B cell (primary cell): ENCODE measurements at regions not wholly inside any gene's neighbourhood (a gene's known extent, or its start where the extent isn't known, plus 50 kb on each side); places are given as distances from the start of the nearest gene placed in this dataset.
A peak's percentile ranks its signal among the peaks of the same experiment; 100 is the strongest.

Source experiments
- ATAC-seq: fragments of 200-7000 bp; cut with Tn5 transposase; one replicate; pipeline ENCODE4 v1.10.0; 2021; ENCODE audit warnings: low read depth, mild to moderate bottlenecking, moderate number of reproducible peaks, moderate library complexity
- CTCF ChIA-PET: fragments of 350-600 bp; sonication (Branson Sonifier 250); formaldehyde crosslinking; loops from one replicate; lab custom pipeline; 2021; ENCODE audit warnings: antibody characterized with exemption, inconsistent platforms; lab: Charles Lee
- POLR2A ChIA-PET: fragments of 350-600 bp; sonication (Branson Sonifier 250); formaldehyde crosslinking; loops from one replicate; lab custom pipeline; 2021; ENCODE audit warnings: antibody characterized with exemption; lab: Charles Lee
- DNase-seq: peaks from one replicate; pipeline ENCODE4 v3.0.0; 2013
- H2AFZ ChIP-seq: 2 replicates; pipeline ENCODE4 v1.6.1; 2012; ENCODE audit warnings: mild to moderate bottlenecking, low read depth, low read length; ENCODE audit not compliant: insufficient read depth, poor library complexity, severe bottlenecking
- H3K27ac ChIP-seq, 2 donors: 1 replicate in 1 of 2; 2 replicates in 1 of 2; pipeline ENCODE4 v1.5.1; 2012 to 2013; ENCODE audit warnings: low read length in 2 of 2, mild to moderate bottlenecking in 2 of 2, moderate library complexity in 1 of 2
- H3K27me3 ChIP-seq, 4 experiments: fragments of 200-600 bp in 1 of 4; sonication (generic) in 1 of 4; replicated peaks in 1 of 4; 1 replicate in 2 of 4; 2 replicates in 2 of 4; pipeline versions ENCODE4 v1.6.1 to v1.7.0; 2013 to 2016; ENCODE audit warnings: low read length in 3 of 4, mild to moderate bottlenecking in 2 of 4, mixed read lengths in 1 of 4, moderate library complexity in 1 of 4; ENCODE audit not compliant: insufficient read depth in 4 of 4, control insufficient read depth in 3 of 4; ENCODE audit errors: control extremely low read depth in 1 of 4
- H3K36me3 ChIP-seq, 2 experiments: replicated peaks in 1 of 2; 1 replicate in 1 of 2; 2 replicates in 1 of 2; pipeline versions ENCODE4 v1.6.1 to v1.7.1; 2013; ENCODE audit warnings: low read length in 1 of 2; ENCODE audit not compliant: insufficient read depth in 2 of 2, control insufficient read depth in 1 of 2; ENCODE audit errors: control extremely low read depth in 1 of 2, extremely low read depth in 1 of 2
- H3K4me1 ChIP-seq, 2 donors: fragments of 200-600 bp in 1 of 2; sonication (generic) in 1 of 2; 1 replicate in 1 of 2; 2 replicates in 1 of 2; pipeline versions ENCODE4 v1.5.1 to v1.6.1; 2013 to 2017; ENCODE audit warnings: low read length in 2 of 2; ENCODE audit not compliant: control insufficient read depth in 2 of 2, insufficient read depth in 2 of 2
- H3K4me2 ChIP-seq: replicated peaks from 2 replicates; pipeline ENCODE3; 2012; ENCODE audit warnings: mild to moderate bottlenecking, low read depth, low read length; ENCODE audit not compliant: poor library complexity, severe bottlenecking
- H3K4me3 ChIP-seq, 5 experiments: fragments of 200-600 bp in 1 of 5; sonication (generic) in 1 of 5; 1 replicate in 3 of 5; 2 replicates in 2 of 5; pipeline versions ENCODE4 v1.5.1 to v1.7.0; 2011 to 2016; ENCODE audit warnings: low read length in 4 of 5, mild to moderate bottlenecking in 4 of 5, low read depth in 2 of 5, control low read depth in 1 of 5, moderate library complexity in 1 of 5; ENCODE audit not compliant: insufficient read depth in 1 of 5; ENCODE audit errors: control extremely low read depth in 1 of 5, extremely low read depth in 1 of 5
- H3K79me2 ChIP-seq: fragments of 200-600 bp; sonication (generic); one replicate; pipeline ENCODE4 v1.6.0; 2016; ENCODE audit warnings: low read length; ENCODE audit not compliant: control insufficient read depth, insufficient read depth
- H3K9ac ChIP-seq: fragments of 200-600 bp; sonication (generic); 2 replicates; pipeline ENCODE4 v1.6.1; 2017; ENCODE audit warnings: mild to moderate bottlenecking, low read length, moderate library complexity
- H3K9me3 ChIP-seq, 3 donors: one replicate each; pipeline versions ENCODE4 v1.6.1 to v1.7.1; 2013; ENCODE audit warnings: low read length in 2 of 3; ENCODE audit not compliant: control insufficient read depth in 2 of 3, insufficient read depth in 1 of 3; ENCODE audit errors: control extremely low read depth in 1 of 3
- H4K20me1 ChIP-seq: 2 replicates; pipeline ENCODE4 v1.6.0; 2012; ENCODE audit warnings: mild to moderate bottlenecking, low read length; ENCODE audit not compliant: insufficient read depth, control insufficient read depth, poor library complexity, severe bottlenecking
- H3K27ac Mint-ChIP-seq: one replicate; pipeline ENCODE4 v1.8.0; 2021; ENCODE audit warnings: mixed read lengths
- H3K27me3 Mint-ChIP-seq: one replicate; pipeline ENCODE4 v1.8.0; 2021; ENCODE audit warnings: mixed read lengths
- H3K4me1 Mint-ChIP-seq: one replicate; pipeline ENCODE4 v1.8.0; 2021; ENCODE audit warnings: mixed read lengths
- H3K4me3 Mint-ChIP-seq: one replicate; pipeline ENCODE4 v1.8.0; 2021; ENCODE audit warnings: mixed read lengths
- H3K9me3 Mint-ChIP-seq: one replicate; pipeline ENCODE4 v1.8.0; 2022; ENCODE audit warnings: mixed read lengths; ENCODE audit not compliant: insufficient read depth
- EZH2 ChIP-seq: IDR thresholded peaks from 2 replicates; pipeline ENCODE4 v1.6.1; 2012; ENCODE audit warnings: borderline replicate concordance, low read depth, mild to moderate bottlenecking, moderate library complexity, low read length; ENCODE audit not compliant: insufficient read depth, poor library complexity, severe bottlenecking
- WGBS: methylation state at CpG from one replicate; pipeline ENCODE4 v1.1.5; 2013; ENCODE audit warnings: missing lambda C conversion rate; ENCODE audit not compliant: insufficient coverage; 5-methylcytosine and 5-hydroxymethylcytosine counted together
- intact Hi-C: fragments of 100-400 bp; cut with micrococcal nuclease; formaldehyde crosslinking; loops from one replicate; pipeline ENCODE4 v1.10.0; 2022
- TF ChIP-seq, protein P1 (sequence below): fragments of 200-600 bp; IDR thresholded peaks from one replicate; pipeline ENCODE4 v1.8.0; 2022; ENCODE audit warnings: antibody characterized with exemption, mild to moderate bottlenecking

DNA sequence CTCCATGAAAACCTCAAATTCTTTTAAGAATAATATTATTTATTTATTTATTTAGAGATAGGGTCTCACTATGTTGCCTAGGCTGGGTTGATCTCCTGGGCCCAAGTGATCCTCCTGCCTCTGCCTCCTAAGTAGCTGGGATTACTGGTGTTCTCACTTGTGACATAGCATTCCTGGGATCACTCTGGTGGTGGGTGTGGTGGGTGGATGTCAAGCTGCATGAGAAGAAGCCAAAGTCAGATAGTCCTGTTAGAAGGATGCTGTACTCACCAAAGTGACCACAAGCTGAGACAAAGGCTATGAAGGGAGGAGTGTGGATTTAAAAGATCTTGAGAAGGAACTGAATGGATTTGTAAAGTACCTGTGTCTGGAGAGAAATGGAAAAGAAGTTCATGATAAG is 87.9 kb upstream of the SPON1 start:
- H3K9ac ChIP-seq = no peak overlapping the region
- H3K4me2 ChIP-seq = no peak overlapping the region
- H3K27me3 ChIP-seq = peaks cover 0 to 9% (median 5%) of the 10 kb centered on the region in 4 experiments
- DNase-seq (no peak), ATAC-seq (no peak)
- no peaks in the 10 kb centered on the region for H4K20me1 ChIP-seq
- ChIA-PET POLR2A (no interaction called here), CTCF (no interaction called here)
- no peak overlapping the region for H3K27ac Mint-ChIP-seq
- H3K4me1 ChIP-seq = peaks cover 0 to 7% of the 10 kb centered on the region in 2 donors
- H3K79me2 ChIP-seq = no peaks in the 10 kb centered on the region
- TF ChIP-seq, protein P1, sequence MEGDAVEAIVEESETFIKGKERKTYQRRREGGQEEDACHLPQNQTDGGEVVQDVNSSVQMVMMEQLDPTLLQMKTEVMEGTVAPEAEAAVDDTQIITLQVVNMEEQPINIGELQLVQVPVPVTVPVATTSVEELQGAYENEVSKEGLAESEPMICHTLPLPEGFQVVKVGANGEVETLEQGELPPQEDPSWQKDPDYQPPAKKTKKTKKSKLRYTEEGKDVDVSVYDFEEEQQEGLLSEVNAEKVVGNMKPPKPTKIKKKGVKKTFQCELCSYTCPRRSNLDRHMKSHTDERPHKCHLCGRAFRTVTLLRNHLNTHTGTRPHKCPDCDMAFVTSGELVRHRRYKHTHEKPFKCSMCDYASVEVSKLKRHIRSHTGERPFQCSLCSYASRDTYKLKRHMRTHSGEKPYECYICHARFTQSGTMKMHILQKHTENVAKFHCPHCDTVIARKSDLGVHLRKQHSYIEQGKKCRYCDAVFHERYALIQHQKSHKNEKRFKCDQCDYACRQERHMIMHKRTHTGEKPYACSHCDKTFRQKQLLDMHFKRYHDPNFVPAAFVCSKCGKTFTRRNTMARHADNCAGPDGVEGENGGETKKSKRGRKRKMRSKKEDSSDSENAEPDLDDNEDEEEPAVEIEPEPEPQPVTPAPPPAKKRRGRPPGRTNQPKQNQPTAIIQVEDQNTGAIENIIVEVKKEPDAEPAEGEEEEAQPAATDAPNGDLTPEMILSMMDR = no peak
- no peak for TF ChIP-seq EZH2
- no peak overlapping the region for H3K4me3 ChIP-seq
- H2AFZ ChIP-seq = no peak overlapping the region
- H3K4me3 Mint-ChIP-seq = no peak overlapping the region
- H3K27me3 Mint-ChIP-seq = peaks cover 27% of the 10 kb centered on the region
- peaks cover 2% of the 10 kb centered on the region for H3K4me1 Mint-ChIP-seq
- no peaks in the 10 kb centered on the region for H3K36me3 ChIP-seq
- H3K27ac ChIP-seq = no peak overlapping the region
- H3K9me3 Mint-ChIP-seq = no peaks in the 10 kb centered on the region
- no peaks in the 10 kb centered on the region for H3K9me3 ChIP-seq
- intact Hi-C loops = no loop called here

DNA sequence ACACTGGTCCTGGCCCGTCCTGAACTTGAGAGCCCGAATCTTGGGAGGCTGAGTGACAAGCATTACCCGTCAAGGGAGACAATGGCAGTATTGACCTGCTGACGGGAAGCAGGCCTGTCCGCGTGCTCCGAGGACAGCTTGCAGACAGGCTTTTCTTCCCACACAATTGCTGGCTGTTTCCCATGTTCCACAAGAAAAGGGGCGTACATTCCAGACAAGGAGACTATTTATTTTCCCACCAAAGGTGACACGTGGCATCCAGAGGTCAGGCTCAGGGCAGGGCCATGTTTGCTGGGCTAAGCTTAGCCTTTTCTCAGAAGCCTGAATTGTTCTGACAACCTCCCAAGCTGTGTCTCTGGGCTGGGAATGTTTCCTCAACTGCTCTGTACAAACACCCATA is 86.9 kb upstream of the SPON1 start:
- Histone ChIP-seq H3K36me3 (no peaks in the 10 kb centered on the region), H3K27me3 (peaks cover 0 to 9% (median 5%) of the 10 kb centered on the region in 4 experiments), H3K79me2 (no peaks in the 10 kb centered on the region), H3K9me3 (no peaks in the 10 kb centered on the region), H3K4me2 (no peak overlapping the region), H3K27ac (no peak overlapping the region), H4K20me1 (no peaks in the 10 kb centered on the region), H3K9ac (no peak overlapping the region), H3K4me3 (no peak overlapping the region), H2AFZ (peak overlapping the region; percentile 44), H3K4me1 (peaks cover 4 to 13% of the 10 kb centered on the region in 2 donors)
- no peaks in the 10 kb centered on the region for H3K9me3 Mint-ChIP-seq
- intact Hi-C loops = no loop called here
- H3K4me1 Mint-ChIP-seq = peaks cover 8% of the 10 kb centered on the region
- peaks cover 24% of the 10 kb centered on the region for H3K27me3 Mint-ChIP-seq
- H3K4me3 Mint-ChIP-seq = no peak overlapping the region
- no peak overlapping the region for H3K27ac Mint-ChIP-seq
- TF ChIP-seq, protein P1 = no peak
- no peak for TF ChIP-seq EZH2
- no peak for ATAC-seq
- WGBS = 98% methylated on average over 9 of the region's 9 CpGs
- ChIA-PET CTCF (interaction anchor here (1.1 kb wide), 1 partner anchor 81 kb away, joined by 3 read pairs; no protein-coding TSS in a partner anchor), POLR2A (no interaction called here)
- DNase-seq = no peak
